ENCODE measurements at regions not wholly inside any gene's neighbourhood (a gene's known extent, or its start where the extent isn't known, plus 50 kb on each side); places are given as distances from the start of the nearest gene placed in this dataset.
"Not testable (repeated sequence)": the region's sequence is repeated elsewhere in the genome, so short reads cannot be mapped to it uniquely, and the experiment has no call there.

GRCh38 chr2:121839584-121839983 is 84.1 kb downstream of the TSN start:
- Mint-ChIP-seq H3K9me3 (no peaks in the 10 kb centered on the region), H3K27ac (no peak overlapping the region), H3K36me3 (ENCODE audit: low read depth) (no peaks in the 10 kb centered on the region), H3K27me3 (no peaks in the 10 kb centered on the region), H3K4me3 (no peak overlapping the region), H3K4me1 (ENCODE audit: low read depth) (no peaks in the 10 kb centered on the region)
- DNase-seq = no peak

GRCh38 chr2:121849236-121849635 is 93.8 kb downstream of the TSN start:
- no peak for DNase-seq
- H3K4me3 Mint-ChIP-seq = no peak overlapping the region
- H3K9me3 Mint-ChIP-seq = no peaks in the 10 kb centered on the region
- H3K4me1 Mint-ChIP-seq (ENCODE audit: low read depth) = no peaks in the 10 kb centered on the region
- H3K27ac Mint-ChIP-seq = no peak overlapping the region
- H3K27me3 Mint-ChIP-seq = peaks cover 12% of the 10 kb centered on the region
- H3K36me3 Mint-ChIP-seq (ENCODE audit: low read depth) = no peaks in the 10 kb centered on the region

GRCh38 chr2:121853149-121853548 is 97.7 kb downstream of the TSN start:
- not testable (repeated sequence) for DNase-seq; H3K4me1 Mint-ChIP-seq (ENCODE audit: low read depth); H3K9me3 Mint-ChIP-seq; H3K4me3 Mint-ChIP-seq; H3K36me3 Mint-ChIP-seq (ENCODE audit: low read depth); H3K27ac Mint-ChIP-seq
- H3K27me3 Mint-ChIP-seq = peaks cover 29% of the 10 kb centered on the region

- Mint-ChIP-seq H3K27ac (no peak overlapping the region), H3K4me1 (ENCODE audit: low read depth) (no peaks in the 10 kb centered on the region), H3K27me3 (peaks cover 35% of the 10 kb centered on the region), H3K36me3 (ENCODE audit: low read depth) (no peaks in the 10 kb centered on the region), H3K4me3 (no peak overlapping the region), H3K9me3 (peaks cover 6% of the 10 kb centered on the region)
- DNase-seq = no peak
Measured at GRCh38 chr2:121855510-121855909, 100.1 kb downstream of the TSN start.

- no peak overlapping the region for H3K4me3 Mint-ChIP-seq
- H3K36me3 Mint-ChIP-seq (ENCODE audit: low read depth) = no peaks in the 10 kb centered on the region
- DNase-seq = no peak
- H3K27ac Mint-ChIP-seq = no peak overlapping the region
- peaks cover 42% of the 10 kb centered on the region for H3K27me3 Mint-ChIP-seq
- H3K9me3 Mint-ChIP-seq = peaks cover 6% of the 10 kb centered on the region
- H3K4me1 Mint-ChIP-seq (ENCODE audit: low read depth) = no peaks in the 10 kb centered on the region
Measured at GRCh38 chr2:121856360-121856759, 100.9 kb downstream of the TSN start.

GRCh38 chr2:121858369-121858768 is 102.9 kb downstream of the TSN start:
- peaks cover 49% of the 10 kb centered on the region for H3K27me3 Mint-ChIP-seq
- no peak overlapping the region for H3K4me3 Mint-ChIP-seq
- no peaks in the 10 kb centered on the region for H3K4me1 Mint-ChIP-seq (ENCODE audit: low read depth)
- peaks cover 6% of the 10 kb centered on the region for H3K9me3 Mint-ChIP-seq
- no peaks in the 10 kb centered on the region for H3K36me3 Mint-ChIP-seq (ENCODE audit: low read depth)
- no peak for DNase-seq
- H3K27ac Mint-ChIP-seq = no peak overlapping the region

GRCh38 chr2:121858847-121859246 is 103.4 kb downstream of the TSN start:
- Mint-ChIP-seq H3K27me3 (peaks cover 49% of the 10 kb centered on the region), H3K9me3 (peaks cover 8% of the 10 kb centered on the region), H3K36me3 (ENCODE audit: low read depth) (no peaks in the 10 kb centered on the region), H3K4me1 (ENCODE audit: low read depth) (no peaks in the 10 kb centered on the region), H3K4me3 (no peak overlapping the region), H3K27ac (no peak overlapping the region)
- DNase-seq = no peak

GRCh38 chr2:121860033-121860757 is 104.7 kb downstream of the TSN start:
- H3K4me3 Mint-ChIP-seq = no peak overlapping the region
- no peaks in the 10 kb centered on the region for H3K4me1 Mint-ChIP-seq (ENCODE audit: low read depth)
- H3K27me3 Mint-ChIP-seq = peaks cover 49% of the 10 kb centered on the region
- no peak for DNase-seq
- H3K27ac Mint-ChIP-seq = no peak overlapping the region
- H3K9me3 Mint-ChIP-seq = peaks cover 3% of the 10 kb centered on the region
- H3K36me3 Mint-ChIP-seq (ENCODE audit: low read depth) = no peaks in the 10 kb centered on the region

GRCh38 chr2:121860758-121861227 is 105.3 kb downstream of the TSN start:
- no peak overlapping the region for H3K27ac Mint-ChIP-seq
- DNase-seq = no peak
- no peak overlapping the region for H3K4me3 Mint-ChIP-seq
- peaks cover 2% of the 10 kb centered on the region for H3K9me3 Mint-ChIP-seq
- H3K27me3 Mint-ChIP-seq = peaks cover 49% of the 10 kb centered on the region
- no peaks in the 10 kb centered on the region for H3K4me1 Mint-ChIP-seq (ENCODE audit: low read depth)
- no peaks in the 10 kb centered on the region for H3K36me3 Mint-ChIP-seq (ENCODE audit: low read depth)

- Mint-ChIP-seq H3K4me1 (ENCODE audit: low read depth) (no peaks in the 10 kb centered on the region), H3K27ac (no peak overlapping the region), H3K9me3 (peaks cover 2% of the 10 kb centered on the region), H3K4me3 (no peak overlapping the region), H3K36me3 (ENCODE audit: low read depth) (no peaks in the 10 kb centered on the region), H3K27me3 (peaks cover 43% of the 10 kb centered on the region)
- no peak for DNase-seq
Measured at GRCh38 chr2:121862286-121862685, 106.8 kb downstream of the TSN start.

- DNase-seq = no peak
- H3K27ac Mint-ChIP-seq = no peak overlapping the region
- no peaks in the 10 kb centered on the region for H3K36me3 Mint-ChIP-seq (ENCODE audit: low read depth)
- H3K27me3 Mint-ChIP-seq = peaks cover 19% of the 10 kb centered on the region
- H3K4me1 Mint-ChIP-seq (ENCODE audit: low read depth) = no peaks in the 10 kb centered on the region
- H3K9me3 Mint-ChIP-seq = peaks cover 2% of the 10 kb centered on the region
- H3K4me3 Mint-ChIP-seq = no peak overlapping the region
Measured at GRCh38 chr2:121865914-121866313, 110.5 kb downstream of the TSN start.

- peaks cover 2% of the 10 kb centered on the region for H3K9me3 Mint-ChIP-seq
- H3K4me1 Mint-ChIP-seq (ENCODE audit: low read depth) = no peaks in the 10 kb centered on the region
- H3K27me3 Mint-ChIP-seq = peaks cover 13% of the 10 kb centered on the region
- no peaks in the 10 kb centered on the region for H3K36me3 Mint-ChIP-seq (ENCODE audit: low read depth)
- no peak overlapping the region for H3K4me3 Mint-ChIP-seq
- DNase-seq = no peak
- H3K27ac Mint-ChIP-seq = no peak overlapping the region
Measured at GRCh38 chr2:121866789-121867188, 111.3 kb downstream of the TSN start.

- H3K4me3 Mint-ChIP-seq = no peak overlapping the region
Measured at GRCh38 chr2:121868652-121869051, 113.2 kb downstream of the TSN start.

GRCh38 chr2:121869363-121869762 is 113.9 kb downstream of the TSN start:
- Mint-ChIP-seq H3K9me3 (no peaks in the 10 kb centered on the region), H3K36me3 (ENCODE audit: low read depth) (no peaks in the 10 kb centered on the region), H3K4me3 (no peak overlapping the region), H3K4me1 (ENCODE audit: low read depth) (no peaks in the 10 kb centered on the region), H3K27me3 (peaks cover 7% of the 10 kb centered on the region), H3K27ac (no peak overlapping the region)
- DNase-seq = no peak

More at GRCh38 chr2:121868652-121869051, 113.2 kb downstream of the TSN start:
- no peaks in the 10 kb centered on the region for H3K4me1 Mint-ChIP-seq (ENCODE audit: low read depth)
- H3K27ac Mint-ChIP-seq = no peak overlapping the region
- peaks cover 2% of the 10 kb centered on the region for H3K9me3 Mint-ChIP-seq
- no peak for DNase-seq
- no peaks in the 10 kb centered on the region for H3K36me3 Mint-ChIP-seq (ENCODE audit: low read depth)
- peaks cover 7% of the 10 kb centered on the region for H3K27me3 Mint-ChIP-seq

- peaks cover 7% of the 10 kb centered on the region for H3K27me3 Mint-ChIP-seq
- H3K36me3 Mint-ChIP-seq (ENCODE audit: low read depth) = no peaks in the 10 kb centered on the region
- H3K9me3 Mint-ChIP-seq = no peaks in the 10 kb centered on the region
- no peak for DNase-seq
- H3K4me1 Mint-ChIP-seq (ENCODE audit: low read depth) = no peaks in the 10 kb centered on the region
- H3K27ac Mint-ChIP-seq = no peak overlapping the region
- H3K4me3 Mint-ChIP-seq = no peak overlapping the region
Measured at GRCh38 chr2:121869873-121870272, 114.4 kb downstream of the TSN start.

- H3K9me3 Mint-ChIP-seq = no peaks in the 10 kb centered on the region
- peaks cover 2% of the 10 kb centered on the region for H3K27me3 Mint-ChIP-seq
- H3K4me1 Mint-ChIP-seq (ENCODE audit: low read depth) = no peaks in the 10 kb centered on the region
Measured at GRCh38 chr2:121872651-121873050, 117.2 kb downstream of the TSN start.

More at GRCh38 chr2:121872651-121873050, 117.2 kb downstream of the TSN start:
- Mint-ChIP-seq H3K4me3 (no peak overlapping the region), H3K27ac (no peak overlapping the region), H3K36me3 (ENCODE audit: low read depth) (no peaks in the 10 kb centered on the region)
- no peak for DNase-seq
